GM13977 (cell line): ENCODE measurements at regions not wholly inside any gene's neighbourhood (a gene's known extent, or its start where the extent isn't known, plus 50 kb on each side); places are given as distances from the start of the nearest gene placed in this dataset.

Experiments used
- DNase-seq: peaks from one replicate; pipeline ENCODE4 v3.0.0; 2012; ENCODE audit warnings: low spot score
- CTCF ChIP-seq: IDR thresholded peaks from 2 replicates; pipeline ENCODE4 v1.5.1; 2012; ENCODE audit warnings: mild to moderate bottlenecking, control low read depth; ENCODE audit not compliant: insufficient read depth; ENCODE audit errors: extremely low read depth, missing control alignments
- in situ Hi-C: fragments of 300-500 bp; cut with MboI; formaldehyde crosslinking; loops from one replicate; pipeline ENCODE4 v1.12.0; 2022; ENCODE audit warnings: low sequenced_read_pairs, low pct_unique_long_range_greater_than_20kb, mixed read lengths, inconsistent platforms; ENCODE audit not compliant: unreplicated experiment

- no peak for DNase-seq
- no peak for TF ChIP-seq CTCF
- in situ Hi-C loops: no loop called here
Measured at GRCh38 chr2:61639721-61640120, 101.6 kb upstream of the XPO1 start.

GRCh38 chr2:61636686-61637085 lies 98.5 kb upstream of the XPO1 start:
- in situ Hi-C loops: no loop called here
- TF ChIP-seq CTCF: no peak
- no peak for DNase-seq

GRCh38 chr2:61634512-61634911 lies 96.4 kb upstream of the XPO1 start:
- no peak for DNase-seq
- in situ Hi-C loops: no loop called here
- TF ChIP-seq CTCF: no peak

- TF ChIP-seq CTCF: no peak
- DNase-seq: no peak
- in situ Hi-C loops: no loop called here
Measured at GRCh38 chr2:61633250-61633649, 95.1 kb upstream of the XPO1 start.

GRCh38 chr2:61632276-61633169 lies 94.4 kb upstream of the XPO1 start:
- no peak for TF ChIP-seq CTCF
- no peak for DNase-seq
- in situ Hi-C loops: no loop called here

GRCh38 chr2:61631321-61631720 lies 93.2 kb upstream of the XPO1 start:
- DNase-seq: no peak
- TF ChIP-seq CTCF: no peak
- in situ Hi-C loops: no loop called here
